HG03460 (cell line): ENCODE measurements at regions not wholly inside any gene's neighbourhood (a gene's known extent, or its start where the extent isn't known, plus 50 kb on each side); places are given as distances from the start of the nearest gene placed in this dataset.

Experiments used
- ATAC-seq: cut with Tn5 transposase; IDR thresholded peaks from one replicate; pipeline ENCODE4 v1.9.1; 2021; ENCODE audit not compliant: unreplicated experiment

DNA sequence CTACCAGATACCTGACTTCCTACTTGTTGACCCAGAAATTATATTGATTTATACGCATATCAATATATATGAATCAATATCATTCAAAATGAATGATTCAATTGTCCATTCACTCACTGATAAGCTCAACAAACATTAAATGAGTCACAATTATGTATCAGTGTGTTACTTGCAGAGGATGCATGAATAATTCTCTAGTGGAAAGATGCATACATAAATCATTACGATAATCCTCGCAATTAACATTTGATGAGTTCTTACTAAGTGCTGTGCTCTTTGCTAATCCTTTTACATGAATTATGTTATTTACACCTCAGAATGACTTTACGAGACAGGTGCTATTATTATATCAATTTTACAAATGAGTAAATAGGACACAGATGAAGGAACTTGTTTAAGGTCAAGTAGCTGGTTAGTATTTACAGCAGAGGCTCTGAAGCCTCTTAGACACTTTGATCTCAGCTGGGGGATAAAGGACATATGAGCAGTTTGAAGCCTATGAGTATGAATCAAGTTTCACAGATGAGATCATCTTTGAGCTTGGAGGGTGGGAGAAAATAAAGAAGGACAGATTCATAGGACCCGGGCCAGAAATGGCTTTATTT lies 112.8 kb upstream of the ADAMTS5 start:
- no peak for ATAC-seq

GRCh38 chr21:27078915-27079314 lies 112.0 kb upstream of the ADAMTS5 start:
- ATAC-seq = no peak

DNA sequence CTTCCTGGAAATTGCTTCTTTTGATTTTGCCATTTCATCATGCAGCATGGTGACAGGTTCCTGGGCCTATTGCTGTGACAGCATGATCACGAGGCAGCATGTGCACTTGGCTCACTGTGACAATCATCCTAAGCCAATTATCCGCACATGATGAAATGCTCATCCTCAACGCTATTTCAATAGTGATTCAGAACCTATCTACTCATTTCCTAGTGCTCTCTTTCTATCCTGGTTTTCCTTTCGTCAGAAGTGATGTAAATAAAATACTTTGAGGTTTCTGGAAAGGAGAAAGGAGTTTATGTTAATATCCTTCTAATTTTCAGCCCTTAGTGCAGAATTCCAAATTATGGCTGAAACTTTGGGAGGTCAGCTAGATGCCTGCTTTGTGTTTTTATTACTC lies 110.6 kb upstream of the ADAMTS5 start:
- no peak for ATAC-seq

GRCh38 chr21:27076025-27076424 lies 109.1 kb upstream of the ADAMTS5 start:
- no peak for ATAC-seq

GRCh38 chr21:27070861-27071670 lies 104.2 kb upstream of the ADAMTS5 start:
- ATAC-seq = no peak

DNA sequence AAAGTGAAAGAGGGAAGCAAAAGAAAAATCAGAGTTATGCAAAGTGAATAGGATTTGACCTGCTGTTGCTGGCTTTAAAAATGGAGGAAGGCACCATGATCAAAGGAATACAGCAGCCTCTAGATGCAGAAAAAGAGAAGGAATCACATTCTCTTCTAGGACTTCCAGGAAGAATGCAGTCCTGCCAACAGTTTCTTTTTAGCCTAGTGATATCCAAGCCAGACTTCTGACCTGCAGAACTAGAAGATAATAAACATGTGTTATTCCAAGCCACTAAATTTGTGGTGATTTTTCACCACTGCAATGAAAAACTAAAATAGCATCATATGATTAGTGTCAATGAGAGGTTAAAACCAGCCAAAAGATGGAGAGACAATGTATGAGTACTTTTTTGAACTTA lies 101.9 kb upstream of the ADAMTS5 start:
- ATAC-seq = no peak

DNA sequence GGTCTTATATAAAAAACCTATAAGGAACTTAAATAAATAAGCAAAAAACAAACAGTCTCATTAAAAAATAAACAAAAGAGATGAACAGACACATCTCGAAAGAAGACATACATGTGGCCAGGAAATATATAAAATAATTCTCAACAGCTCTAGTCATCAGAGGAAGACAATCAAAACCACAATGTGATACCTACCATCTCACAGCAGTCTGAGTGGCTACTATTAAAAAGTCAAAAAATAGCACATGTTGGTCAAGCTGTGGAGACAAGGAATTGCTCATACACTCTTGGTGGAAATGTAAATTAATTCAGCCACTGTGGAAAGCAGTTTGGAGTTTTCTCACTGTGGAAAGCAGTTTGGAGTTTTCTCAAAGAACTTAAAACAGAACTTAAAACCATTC lies 100.3 kb upstream of the ADAMTS5 start:
- ATAC-seq = no peak

GRCh38 chr21:27062443-27062842 lies 95.6 kb upstream of the ADAMTS5 start:
- ATAC-seq = no peak

- no peak for ATAC-seq
These were observed 94.9 kb upstream of the ADAMTS5 start for GRCh38 chr21:27061770-27062169.

DNA sequence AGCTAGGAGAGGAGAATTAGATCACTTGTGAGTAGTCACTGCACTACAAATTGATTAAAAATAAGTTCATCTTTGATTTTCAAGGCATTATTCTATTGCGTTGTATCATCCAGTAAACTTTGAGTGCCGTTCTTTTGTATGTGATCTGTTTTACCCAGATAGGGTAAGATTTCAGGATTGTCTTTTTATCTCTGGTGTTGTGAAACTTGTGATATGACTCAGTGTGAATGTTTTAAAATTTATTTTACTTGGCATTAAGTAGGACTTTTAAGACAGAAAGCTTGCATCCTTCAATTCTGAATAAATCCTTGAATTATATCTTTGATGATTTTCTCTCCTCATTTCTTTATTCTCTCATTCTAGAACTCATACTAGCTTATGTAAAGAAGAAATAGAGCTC lies 93.3 kb upstream of the ADAMTS5 start:
- no peak for ATAC-seq

DNA sequence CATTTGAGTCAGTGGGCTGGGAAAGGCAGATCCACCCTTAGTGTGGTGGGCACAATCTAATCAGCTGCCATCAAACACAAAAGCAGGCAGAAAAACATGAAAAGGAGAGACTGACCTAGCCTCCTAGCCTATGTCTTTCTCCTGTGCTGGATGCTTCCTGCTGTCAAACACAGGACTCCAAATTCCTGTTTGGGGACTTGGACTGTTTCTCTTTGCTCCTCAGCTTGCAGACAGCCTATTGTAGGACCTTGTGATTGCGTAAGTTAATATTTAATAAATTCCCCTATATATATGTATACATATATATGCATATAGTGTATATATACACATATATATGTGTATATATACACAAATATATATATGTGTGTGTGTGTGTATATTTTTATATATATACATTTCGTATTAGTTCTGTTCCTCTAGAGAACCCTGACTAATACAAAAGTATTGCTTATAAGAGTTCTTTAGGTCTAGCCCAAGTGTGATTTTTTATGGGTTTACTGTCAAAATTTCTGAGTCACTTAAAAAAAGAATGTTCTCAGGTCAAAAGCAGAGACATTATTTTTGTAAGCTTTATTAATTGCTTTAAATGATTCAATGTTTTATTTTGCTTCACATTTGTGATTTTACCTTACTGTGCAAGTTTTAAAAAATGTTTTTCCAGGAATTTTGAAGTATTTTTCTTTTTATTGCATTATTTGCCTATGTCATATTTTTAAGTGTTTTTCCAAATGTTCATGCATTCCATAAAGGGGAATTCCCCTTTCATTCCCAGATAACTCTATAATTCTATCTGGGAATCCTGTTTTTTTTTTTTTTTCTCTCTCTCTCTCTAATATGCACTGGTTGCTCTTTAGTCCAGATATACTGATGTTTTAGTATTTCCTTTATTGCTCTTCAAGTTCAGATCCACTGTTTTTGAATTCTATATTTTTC lies 92.1 kb upstream of the ADAMTS5 start:
- ATAC-seq = no peak

DNA sequence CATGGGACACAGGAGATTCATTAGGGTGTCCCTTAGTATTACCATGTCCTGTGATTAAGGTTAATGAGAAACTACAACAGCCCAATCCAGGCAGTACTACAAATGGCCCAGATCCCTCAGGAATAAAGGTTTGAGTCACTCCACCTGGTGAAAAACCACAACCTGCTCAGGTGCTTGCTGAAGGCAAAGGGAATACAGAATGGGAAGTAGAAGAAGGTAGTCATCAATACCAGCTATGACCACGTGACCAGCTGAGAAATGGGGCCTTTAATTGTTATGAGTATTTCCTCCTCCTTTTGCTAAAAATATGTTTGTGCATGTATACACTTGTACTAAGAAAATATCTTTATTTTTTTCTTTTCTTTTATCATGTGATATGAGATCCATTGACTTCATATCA lies 91.1 kb upstream of the ADAMTS5 start:
- ATAC-seq = no peak

DNA sequence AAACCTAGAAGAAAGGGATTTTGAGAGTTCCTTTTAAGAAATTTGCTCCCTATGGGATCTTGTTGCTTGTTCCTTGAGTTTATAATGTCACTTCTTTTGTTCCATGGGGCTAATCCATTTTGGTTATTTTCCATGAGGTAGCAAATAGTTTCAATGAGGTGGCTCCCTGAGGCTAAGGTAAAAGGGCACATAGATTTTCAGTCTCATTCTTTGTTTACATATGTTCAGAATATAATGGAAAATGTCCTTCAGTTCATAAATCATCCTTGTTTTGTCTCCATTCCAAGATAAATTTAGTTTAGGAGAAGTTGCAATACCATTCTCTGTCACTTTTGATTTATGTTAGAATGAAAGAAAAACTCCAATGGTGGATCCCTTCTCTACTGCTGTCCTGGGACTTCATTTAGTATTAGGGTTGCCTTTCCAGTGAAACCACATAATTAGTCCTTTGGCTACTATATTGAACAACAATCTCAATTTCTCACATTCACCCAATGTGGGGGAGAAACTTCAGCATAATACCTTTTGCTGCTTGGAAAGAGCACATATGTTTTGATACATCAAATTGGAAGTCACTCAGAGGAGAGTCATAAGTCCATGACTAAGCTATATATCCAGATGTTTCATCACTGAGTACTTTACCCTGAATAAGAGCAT lies 80.9 kb upstream of the ADAMTS5 start:
- ATAC-seq = no peak

DNA sequence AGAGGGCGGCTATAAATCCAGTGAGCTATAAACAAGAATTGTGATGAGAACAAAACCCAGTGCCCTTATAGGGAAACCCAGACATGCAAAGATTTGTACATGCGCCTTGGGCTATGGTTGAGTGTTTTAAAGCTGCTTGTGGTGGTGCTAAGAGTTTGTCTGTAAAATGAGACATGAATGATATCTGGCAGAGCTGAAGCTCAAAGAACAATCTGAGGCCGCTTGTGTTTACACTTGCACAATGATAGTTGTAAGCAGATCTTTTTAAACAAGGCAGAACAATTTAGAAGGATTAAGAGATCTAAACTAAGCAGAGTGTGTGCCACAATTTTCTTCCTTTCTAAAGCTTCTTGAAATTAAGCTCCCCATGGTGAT lies 80.4 kb upstream of the ADAMTS5 start:
- no peak for ATAC-seq

GRCh38 chr21:27045281-27045985 lies 78.5 kb upstream of the ADAMTS5 start:
- no peak for ATAC-seq

DNA sequence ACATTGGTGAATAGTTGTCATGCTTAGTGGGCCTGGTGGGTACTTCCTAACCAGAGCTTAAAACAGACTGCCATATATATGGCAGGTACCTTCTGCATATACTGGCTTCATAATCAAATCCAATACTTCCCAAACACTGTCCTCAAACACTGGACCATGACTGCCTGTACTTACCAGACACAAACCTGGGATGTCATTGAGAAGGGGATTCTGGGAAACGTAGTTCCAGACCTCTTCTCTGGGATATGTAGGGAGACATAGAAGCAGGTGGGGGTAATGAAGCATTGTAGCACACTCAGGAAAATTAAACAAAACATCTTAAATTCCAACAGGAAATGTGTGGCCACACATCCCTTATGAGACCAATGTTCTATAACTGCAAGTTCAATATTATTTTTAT lies 76.5 kb upstream of the ADAMTS5 start:
- ATAC-seq = no peak

GRCh38 chr21:27040738-27041469 lies 74.0 kb upstream of the ADAMTS5 start:
- no peak for ATAC-seq

- no peak for ATAC-seq
These were observed 69.9 kb upstream of the ADAMTS5 start for GRCh38 chr21:27036736-27037301.

- no peak for ATAC-seq
These were observed 68.9 kb upstream of the ADAMTS5 start for GRCh38 chr21:27035791-27036190.

DNA sequence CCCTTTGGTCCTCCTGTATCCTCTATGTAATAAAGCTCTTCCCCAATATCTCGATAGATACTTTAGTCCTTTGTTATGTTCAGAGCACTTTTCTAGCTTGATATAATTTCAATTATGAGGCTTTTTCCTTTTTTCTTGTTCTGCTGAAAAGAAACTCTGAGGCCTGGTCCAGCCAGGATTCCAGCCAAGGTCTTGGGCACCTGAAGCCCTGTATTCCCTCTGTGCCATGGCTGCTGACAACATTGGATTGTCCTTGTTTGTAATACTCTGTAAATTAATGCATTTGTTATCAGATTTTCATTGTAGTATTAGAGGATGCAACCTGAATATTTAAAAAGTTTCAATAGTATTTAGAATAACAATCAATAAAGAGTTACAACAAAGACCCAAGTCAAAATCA lies 67.9 kb upstream of the ADAMTS5 start:
- ATAC-seq = no peak
